NCI-H146 (cell line): ENCODE measurements at regions not wholly inside any gene's neighbourhood (a gene's known extent, or its start where the extent isn't known, plus 50 kb on each side); places are given as distances from the start of the nearest gene placed in this dataset.

ENCODE experiments used
- DNase-seq: peaks from one replicate; lab custom pipeline; 2025; lab: John Stamatoyannopoulos, UW

DNA sequence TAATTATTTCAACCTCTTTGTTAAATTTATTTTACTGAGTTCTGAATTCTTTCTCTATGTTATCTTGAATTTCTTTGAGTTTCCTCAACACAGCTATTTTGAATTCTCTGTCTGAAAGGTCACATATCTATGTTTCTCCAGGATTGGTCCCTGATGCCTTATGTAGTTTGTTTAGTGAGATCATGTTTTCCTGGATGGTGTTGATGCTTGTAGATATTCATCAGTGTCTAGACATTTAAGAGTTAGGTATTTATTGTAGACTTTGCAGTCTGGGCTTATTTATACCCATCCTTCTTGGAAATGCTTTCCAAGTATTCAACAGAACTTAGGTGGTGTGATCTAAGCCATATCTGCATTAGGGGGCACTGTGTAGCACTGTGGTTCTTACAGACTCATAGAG lies 70.2 kb upstream of the SLC27A6 start:
- no peak for DNase-seq

GRCh38 chr5:128896675-128897074 lies 68.6 kb upstream of the SLC27A6 start:
- no peak for DNase-seq

DNA sequence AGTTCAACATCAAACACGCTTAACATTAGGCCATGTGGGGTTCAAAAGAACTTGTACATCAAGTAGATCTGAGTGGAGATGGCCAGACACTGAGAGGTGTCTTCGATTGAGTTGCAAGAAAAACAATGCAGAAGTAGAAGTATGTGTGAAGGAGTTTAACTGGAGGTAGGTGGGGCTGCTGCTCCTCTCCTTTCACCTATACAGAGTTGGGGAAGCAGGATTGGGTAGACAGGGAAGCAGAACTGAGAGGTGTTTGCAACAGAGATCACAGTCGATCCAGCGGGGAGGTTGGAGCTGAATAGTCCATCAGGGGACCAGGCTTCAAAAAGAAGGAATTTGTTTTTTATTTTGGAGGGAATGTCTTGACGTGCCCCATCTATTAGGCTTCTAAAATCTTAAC lies 61.7 kb upstream of the SLC27A6 start:
- DNase-seq = no peak

DNA sequence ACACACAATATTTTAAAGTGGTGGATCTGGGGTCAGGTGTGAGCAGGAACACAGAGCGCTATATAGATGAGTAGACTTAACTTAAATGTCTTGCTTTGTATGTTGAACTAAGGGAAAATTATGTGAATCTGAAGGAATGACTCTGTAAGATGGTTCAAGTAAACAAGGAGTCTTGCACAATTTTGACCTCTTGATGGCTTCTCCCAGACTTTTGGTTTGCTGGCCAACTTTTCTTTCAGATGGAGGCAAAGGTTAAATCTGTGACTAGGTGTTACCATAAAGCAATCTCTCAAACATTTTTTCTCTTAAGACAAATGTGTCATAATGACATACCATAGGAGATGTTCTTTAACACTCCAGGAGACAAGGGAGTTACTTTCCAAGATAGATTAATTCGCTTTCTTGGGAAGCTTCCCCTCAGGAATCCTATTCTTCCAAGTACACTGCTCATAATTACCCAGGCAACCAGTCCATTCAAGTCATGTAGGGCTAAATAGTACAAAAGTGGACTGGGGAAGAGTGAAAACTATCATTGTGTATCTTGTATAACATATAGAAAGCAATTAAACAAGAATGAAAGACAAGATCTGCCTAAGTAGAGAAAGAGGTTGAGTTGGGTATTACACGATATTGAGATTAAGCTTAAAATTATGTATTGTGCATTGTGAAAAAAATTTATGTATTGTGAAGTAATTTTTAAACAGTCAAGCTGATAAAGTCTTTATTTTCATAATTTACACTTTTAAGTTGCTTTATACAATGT lies 60.3 kb upstream of the SLC27A6 start:
- no peak for DNase-seq

DNA sequence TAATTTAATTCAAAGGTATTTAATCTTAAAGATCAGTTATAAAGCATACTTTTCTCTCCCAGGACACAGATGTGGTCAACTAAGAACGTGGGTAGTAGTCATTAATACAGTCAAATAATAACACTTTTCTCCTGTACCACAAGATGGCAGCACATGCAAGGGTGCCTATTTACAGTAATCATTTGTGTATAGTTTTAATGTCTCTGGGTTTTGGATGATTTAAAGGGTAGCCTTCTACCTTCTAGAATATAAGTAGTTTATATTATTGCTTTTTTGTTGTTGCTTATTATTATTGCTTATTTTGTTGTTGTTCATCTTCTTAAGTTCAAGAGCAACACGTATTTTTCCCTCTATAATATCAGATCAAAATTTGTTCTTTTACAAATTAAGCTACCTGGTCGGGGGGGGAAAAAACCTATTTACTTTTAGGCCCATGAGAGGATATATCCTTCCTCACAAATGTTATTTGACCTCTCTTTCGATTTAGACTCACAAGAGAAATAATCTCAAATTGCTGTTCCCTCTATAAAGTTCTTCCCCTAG lies 59.6 kb upstream of the SLC27A6 start:
- peak; percentile 7 for DNase-seq

DNA sequence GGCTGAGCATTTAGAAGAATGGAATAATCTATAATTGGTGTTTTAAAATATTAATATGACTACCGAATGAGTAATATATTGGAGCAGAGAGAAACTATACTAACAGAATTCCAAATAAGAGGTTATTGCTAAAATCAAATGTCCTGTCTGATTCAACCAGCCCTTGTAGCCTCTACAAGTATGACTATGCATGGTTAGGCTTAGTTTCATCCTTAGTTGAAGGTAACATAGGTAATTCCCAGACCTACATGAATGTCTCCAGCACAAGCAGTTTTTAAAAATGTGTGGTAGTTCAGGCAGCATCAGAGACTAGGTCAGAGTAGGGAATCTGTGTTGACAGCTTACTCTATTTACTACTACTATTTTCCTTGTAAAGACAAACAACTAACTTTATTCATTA lies 51.7 kb upstream of the SLC27A6 start:
- DNase-seq = no peak
